IMR-90 (cell line): ENCODE measurements at regions not wholly inside any gene's neighbourhood (a gene's known extent, or its start where the extent isn't known, plus 50 kb on each side); places are given as distances from the start of the nearest gene placed in this dataset.

ENCODE experiments used
- BHLHE40 ChIP-seq: fragments of 150-350 bp; IDR thresholded peaks from 2 replicates; pipeline ENCODE4 v1.6.1; 2016; ENCODE audit warnings: mild to moderate bottlenecking, low read depth, low read length
- CEBPB ChIP-seq: IDR thresholded peaks from 2 replicates; pipeline ENCODE4 v1.6.1; 2012; ENCODE audit warnings: low read depth, low read length, improper control_type of control experiment
- CHD1 ChIP-seq: IDR thresholded peaks from 2 replicates; pipeline ENCODE4 v1.6.1; 2012; ENCODE audit warnings: low read depth, low read length, improper control_type of control experiment
- MAFK ChIP-seq: IDR thresholded peaks from 2 replicates; pipeline ENCODE4 v1.6.1; 2012; ENCODE audit warnings: low read depth, low read length, improper control_type of control experiment
- MXI1 ChIP-seq: IDR thresholded peaks from 2 replicates; pipeline ENCODE4 v1.6.1; 2012; ENCODE audit warnings: low read depth, mild to moderate bottlenecking, low read length, moderate library complexity, borderline replicate concordance
- POLR2A ChIP-seq: IDR thresholded peaks from 2 replicates; pipeline ENCODE4 v1.6.1; 2012; ENCODE audit warnings: mild to moderate bottlenecking, low read depth, low read length
- RAD21 ChIP-seq: IDR thresholded peaks from 2 replicates; pipeline ENCODE4 v1.6.1; 2012; ENCODE audit warnings: low read length, improper control_type of control experiment
- RCOR1 ChIP-seq: IDR thresholded peaks from 2 replicates; pipeline ENCODE4 v1.6.1; 2012; ENCODE audit warnings: mild to moderate bottlenecking, low read length, improper control_type of control experiment; ENCODE audit not compliant: insufficient replicate concordance
- RFX5 ChIP-seq: IDR thresholded peaks from 2 replicates; pipeline ENCODE4 v1.8.0; 2012; ENCODE audit warnings: low read depth, mild to moderate bottlenecking, low read length, moderate library complexity
- SMC3 ChIP-seq: fragments of 150-350 bp; IDR thresholded peaks from 2 replicates; pipeline ENCODE4 v1.6.1; 2016; ENCODE audit warnings: low read depth, mild to moderate bottlenecking, antibody characterized with exemption, low read length, moderate library complexity
- TF ChIP-seq, protein P1 (sequence below): conservative IDR thresholded peaks from 2 replicates; pipeline ENCODE4 v1.5.1; 2012; ENCODE audit warnings: mild to moderate bottlenecking, low read depth, low read length, improper control_type of control experiment
- TF ChIP-seq, protein P2 (sequence below): fragments of 150-350 bp; IDR thresholded peaks from 2 replicates; pipeline ENCODE4 v1.6.1; 2017; ENCODE audit warnings: mild to moderate bottlenecking, antibody characterized with exemption, low read length, low read depth
- TF ChIP-seq, protein P3 (sequence below): fragments of 150-350 bp; IDR thresholded peaks from 2 replicates; pipeline ENCODE4 v1.6.1; 2016; ENCODE audit warnings: low read depth, mild to moderate bottlenecking, low read length, moderate library complexity, borderline replicate concordance

DNA sequence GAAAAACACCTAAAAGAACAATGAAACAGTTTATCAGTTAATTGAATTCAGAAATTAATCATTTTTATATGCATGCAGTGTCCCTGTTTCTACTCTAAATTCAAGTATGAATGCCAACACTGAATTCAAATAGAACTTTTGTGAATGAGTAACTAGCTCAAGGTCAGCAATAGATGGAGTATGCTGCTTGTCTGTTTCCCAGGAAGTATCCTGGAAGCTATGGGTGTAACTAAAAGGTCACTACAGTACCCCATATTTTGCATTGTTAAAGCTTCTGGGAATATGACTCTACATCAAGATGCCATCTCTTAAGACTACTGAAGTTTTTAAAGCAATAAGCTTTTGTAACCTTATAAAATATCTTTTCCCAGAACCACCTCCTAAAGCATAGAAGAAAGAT is 681.4 kb upstream of the FBXO33 start:
- TF ChIP-seq BHLHE40 (no peak), MXI1 (no peak), POLR2A (no peak), RFX5 (no peak), CHD1 (no peak), RCOR1 (no peak), MAFK (no peak), RAD21 (no peak), CEBPB (no peak), SMC3 (no peak)
- TF ChIP-seq, protein P1, sequence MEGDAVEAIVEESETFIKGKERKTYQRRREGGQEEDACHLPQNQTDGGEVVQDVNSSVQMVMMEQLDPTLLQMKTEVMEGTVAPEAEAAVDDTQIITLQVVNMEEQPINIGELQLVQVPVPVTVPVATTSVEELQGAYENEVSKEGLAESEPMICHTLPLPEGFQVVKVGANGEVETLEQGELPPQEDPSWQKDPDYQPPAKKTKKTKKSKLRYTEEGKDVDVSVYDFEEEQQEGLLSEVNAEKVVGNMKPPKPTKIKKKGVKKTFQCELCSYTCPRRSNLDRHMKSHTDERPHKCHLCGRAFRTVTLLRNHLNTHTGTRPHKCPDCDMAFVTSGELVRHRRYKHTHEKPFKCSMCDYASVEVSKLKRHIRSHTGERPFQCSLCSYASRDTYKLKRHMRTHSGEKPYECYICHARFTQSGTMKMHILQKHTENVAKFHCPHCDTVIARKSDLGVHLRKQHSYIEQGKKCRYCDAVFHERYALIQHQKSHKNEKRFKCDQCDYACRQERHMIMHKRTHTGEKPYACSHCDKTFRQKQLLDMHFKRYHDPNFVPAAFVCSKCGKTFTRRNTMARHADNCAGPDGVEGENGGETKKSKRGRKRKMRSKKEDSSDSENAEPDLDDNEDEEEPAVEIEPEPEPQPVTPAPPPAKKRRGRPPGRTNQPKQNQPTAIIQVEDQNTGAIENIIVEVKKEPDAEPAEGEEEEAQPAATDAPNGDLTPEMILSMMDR: no peak
- TF ChIP-seq, protein P2, sequence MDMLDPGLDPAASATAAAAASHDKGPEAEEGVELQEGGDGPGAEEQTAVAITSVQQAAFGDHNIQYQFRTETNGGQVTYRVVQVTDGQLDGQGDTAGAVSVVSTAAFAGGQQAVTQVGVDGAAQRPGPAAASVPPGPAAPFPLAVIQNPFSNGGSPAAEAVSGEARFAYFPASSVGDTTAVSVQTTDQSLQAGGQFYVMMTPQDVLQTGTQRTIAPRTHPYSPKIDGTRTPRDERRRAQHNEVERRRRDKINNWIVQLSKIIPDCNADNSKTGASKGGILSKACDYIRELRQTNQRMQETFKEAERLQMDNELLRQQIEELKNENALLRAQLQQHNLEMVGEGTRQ: no peak
- TF ChIP-seq, protein P3, sequence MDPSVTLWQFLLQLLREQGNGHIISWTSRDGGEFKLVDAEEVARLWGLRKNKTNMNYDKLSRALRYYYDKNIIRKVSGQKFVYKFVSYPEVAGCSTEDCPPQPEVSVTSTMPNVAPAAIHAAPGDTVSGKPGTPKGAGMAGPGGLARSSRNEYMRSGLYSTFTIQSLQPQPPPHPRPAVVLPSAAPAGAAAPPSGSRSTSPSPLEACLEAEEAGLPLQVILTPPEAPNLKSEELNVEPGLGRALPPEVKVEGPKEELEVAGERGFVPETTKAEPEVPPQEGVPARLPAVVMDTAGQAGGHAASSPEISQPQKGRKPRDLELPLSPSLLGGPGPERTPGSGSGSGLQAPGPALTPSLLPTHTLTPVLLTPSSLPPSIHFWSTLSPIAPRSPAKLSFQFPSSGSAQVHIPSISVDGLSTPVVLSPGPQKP: no peak
